HepG2 (cell line): ENCODE measurements at regions not wholly inside any gene's neighbourhood (a gene's known extent, or its start where the extent isn't known, plus 50 kb on each side); places are given as distances from the start of the nearest gene placed in this dataset.

ENCODE experiments used
- ATAC-seq: fragments of 200-7000 bp; cut with Tn5 transposase; 3 replicates; pipeline ENCODE4 v1.9.1; 2020; ENCODE audit warnings: mild to moderate bottlenecking, moderate library complexity
- BruUV-seq: library from RNA; stranded (reverse); fragments of 400-500 nt; replicated peaks from 2 replicates; lab custom pipeline; 2021; lab: Mats Ljungman, UMichigan
- CTCF ChIA-PET: fragments of 300-600 bp; formaldehyde crosslinking; extraction: SDS; loops from one replicate; lab custom pipeline; 2021; ENCODE audit warnings: low total read pairs, inconsistent platforms, low intra/inter-chr PET ratio; lab: Yijun Ruan, JAX
- POLR2A ChIA-PET: fragments of 350-600 bp; sonication (Branson Sonifier 250); formaldehyde crosslinking; loops from one replicate; lab custom pipeline; 2020; ENCODE audit warnings: antibody characterized with exemption, inconsistent platforms; lab: Yijun Ruan, JAX
- DNase-seq: peaks from one replicate; pipeline ENCODE4 v3.0.0-alpha.2; 2015; ENCODE audit warnings: low spot score
- FAIRE-seq: peaks from 3 replicates; lab custom pipeline; 2011; peaks lifted over from hg19 to GRCh38; lab: Jason Lieb, UNC
- H2AFZ ChIP-seq: one replicate; pipeline ENCODE4 v1.6.1; 2011; ENCODE audit warnings: low read length, inconsistent platforms
- H3K27ac ChIP-seq: fragments of 300-600 bp; 3 replicates; pipeline ENCODE4 v1.8.0; 2011; ENCODE audit warnings: mixed run types, mild to moderate bottlenecking, mixed read lengths, low read length, inconsistent platforms; ENCODE audit not compliant: insufficient read depth; ENCODE audit errors: extremely low read length
- H3K27me3 ChIP-seq, 2 experiments: fragments of 200-600 bp in 1 of 2; 2 replicates in 1 of 2; 3 replicates in 1 of 2; pipeline versions ENCODE4 v1.6.0 to v1.8.0; 2011; ENCODE audit warnings: low read length in 2 of 2, mild to moderate bottlenecking in 2 of 2, moderate library complexity in 2 of 2, inconsistent platforms in 1 of 2; ENCODE audit not compliant: insufficient read depth in 2 of 2, control insufficient read depth in 1 of 2
- H3K36me3 ChIP-seq, 2 experiments: fragments of 200-600 bp in 1 of 2; replicated peaks in 1 of 2; 2 replicates in 1 of 2; 3 replicates in 1 of 2; pipeline versions ENCODE4 v1.5.1 to v1.8.0; 2011; ENCODE audit warnings: low read length in 2 of 2, inconsistent platforms in 1 of 2; ENCODE audit not compliant: insufficient read depth in 2 of 2, control insufficient read depth in 1 of 2
- H3K4me1 ChIP-seq: 2 replicates; pipeline ENCODE4 v1.5.1; 2012; ENCODE audit warnings: low read length, inconsistent platforms; ENCODE audit not compliant: insufficient read depth
- H3K4me2 ChIP-seq: 2 replicates; pipeline ENCODE4 v1.6.0; 2011; ENCODE audit warnings: low read depth, low read length, inconsistent platforms
- H3K4me3 ChIP-seq, 3 experiments: fragments of 200-600 bp in 1 of 3; sonication (generic), shearing (Covaris generic) in 1 of 3; replicated peaks in 1 of 3; 2 replicates each; pipeline ENCODE4 v1.5.1; 2011 to 2016; ENCODE audit warnings: low read length in 3 of 3, inconsistent platforms in 2 of 3, low read depth in 2 of 3, mild to moderate bottlenecking in 2 of 3, control low read depth in 1 of 3, mixed read lengths in 1 of 3; ENCODE audit not compliant: insufficient read depth in 1 of 3
- H3K79me2 ChIP-seq: one replicate; pipeline ENCODE4 v1.6.1; 2011; ENCODE audit warnings: low read length, inconsistent platforms; ENCODE audit not compliant: insufficient read depth
- H3K9ac ChIP-seq: 2 replicates; pipeline ENCODE4 v1.6.0; 2011; ENCODE audit warnings: mild to moderate bottlenecking, low read depth, low read length, inconsistent platforms; ENCODE audit not compliant: insufficient read depth
- H3K9me3 ChIP-seq: 2 replicates; pipeline ENCODE4 v1.5.1; 2012; ENCODE audit warnings: mild to moderate bottlenecking, low read length
- H4K20me1 ChIP-seq: 2 replicates; pipeline ENCODE4 v1.6.0; 2011; ENCODE audit warnings: inconsistent platforms, mild to moderate bottlenecking, low read length, moderate library complexity; ENCODE audit not compliant: insufficient read depth
- HES4 ChIP-seq: sonication (generic); formaldehyde crosslinking; IDR thresholded peaks from 2 replicates; pipeline ENCODE4 v1.9.0; 2021; ENCODE audit warnings: mild to moderate bottlenecking, missing genetic modification reagents, borderline replicate concordance
- KMT2B ChIP-seq: IDR thresholded peaks from 2 replicates; pipeline ENCODE4 v1.6.1; 2016; ENCODE audit warnings: missing genetic modification reagents, missing compliant biosample characterization
- THAP11 ChIP-seq: IDR thresholded peaks from 2 replicates; pipeline ENCODE4 v1.6.1; 2016; ENCODE audit warnings: missing biosample characterization, missing genetic modification reagents
- ZNF274 ChIP-seq: sonication (generic); formaldehyde crosslinking; IDR thresholded peaks from 2 replicates; pipeline ENCODE4 v1.5.1; 2020; ENCODE audit warnings: mild to moderate bottlenecking, missing genetic modification reagents
- ZNF275 ChIP-seq: sonication (generic); formaldehyde crosslinking; IDR thresholded peaks from 2 replicates; pipeline ENCODE4 v1.8.0; 2022; ENCODE audit warnings: missing genetic modification reagents, mild to moderate bottlenecking, inconsistent platforms, borderline replicate concordance
- WGBS: methylation state at CpG from one replicate; pipeline ENCODE4 v1.1.6; 2017; ENCODE audit warnings: low lambda C conversion rate; 5-methylcytosine and 5-hydroxymethylcytosine counted together
- in situ Hi-C: cut with HindIII; loops from 2 replicates; pipeline ENCODE4 v1.10.0; 2017; ENCODE audit warnings: low pct_unique_long_range_greater_than_20kb; ENCODE audit not compliant: extremely low pct_ligation_motif_present
- intact Hi-C: fragments of 100-400 bp; cut with micrococcal nuclease; formaldehyde crosslinking; loops from one replicate; pipeline ENCODE4 v1.10.0; 2022; ENCODE audit not compliant: unreplicated experiment
- TF ChIP-seq, protein P1 (sequence below): sonication (generic); formaldehyde crosslinking; IDR thresholded peaks from 2 replicates; pipeline ENCODE4 v1.5.1; 2020; ENCODE audit warnings: mild to moderate bottlenecking, moderate library complexity, missing genetic modification reagents

- TF ChIP-seq ZNF275 (CRISPR knock-in tag): no peak
- intact Hi-C loops: no loop called here
- POLR2A ChIA-PET: no interaction called here
- H3K4me3 ChIP-seq: no peak overlapping the region
- no peaks in the 10 kb centered on the region for H3K79me2 ChIP-seq
- H2AFZ ChIP-seq: no peak overlapping the region
- peaks cover 93% of the 10 kb centered on the region for H3K9me3 ChIP-seq
- no peaks in the 10 kb centered on the region for H3K36me3 ChIP-seq
- ATAC-seq (no peak), DNase-seq (no peak), FAIRE-seq (no peak)
- WGBS: 18% methylated on average over 2 of the region's 2 CpGs
- no peak overlapping the region for H3K4me2 ChIP-seq
- H3K9ac ChIP-seq: no peak overlapping the region
- no peaks in the 10 kb centered on the region for H4K20me1 ChIP-seq
- H3K27me3 ChIP-seq: no peaks in the 10 kb centered on the region
- in situ Hi-C loops: no loop called here
- CTCF ChIA-PET: no interaction called here
- no TSS peak for BruUV-seq
- no peak overlapping the region for H3K27ac ChIP-seq
- no peaks in the 10 kb centered on the region for H3K4me1 ChIP-seq
These were observed 514.2 kb downstream of the TXNL1 start for GRCh38 chr18:56124186-56124585.

DNA sequence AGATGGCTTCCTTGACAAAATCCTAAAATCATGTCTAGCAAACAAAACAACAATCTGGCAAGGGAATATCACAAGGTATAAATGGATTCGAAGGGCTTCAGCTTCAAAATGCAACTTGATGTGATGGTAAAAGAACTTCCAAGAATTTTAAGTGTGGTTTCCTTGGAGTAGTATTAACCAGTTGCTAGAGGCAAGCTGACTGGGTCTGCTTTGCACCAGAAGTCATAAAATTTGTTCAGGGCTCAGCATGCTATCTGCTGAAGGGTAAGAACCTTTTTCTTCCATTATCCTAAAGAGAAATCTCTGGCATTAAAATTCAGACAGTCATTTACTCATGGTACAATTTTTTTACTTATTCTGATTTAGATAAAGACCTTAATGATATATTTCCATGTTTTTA lies 516.7 kb downstream of the TXNL1 start:
- Histone ChIP-seq H3K79me2 (no peaks in the 10 kb centered on the region), H3K9ac (no peak overlapping the region), H3K4me3 (no peak overlapping the region), H3K9me3 (peaks cover 94% of the 10 kb centered on the region), H3K27ac (no peak overlapping the region), H4K20me1 (no peaks in the 10 kb centered on the region), H3K4me1 (no peaks in the 10 kb centered on the region), H2AFZ (no peak overlapping the region), H3K36me3 (no peaks in the 10 kb centered on the region), H3K4me2 (no peak overlapping the region), H3K27me3 (no peaks in the 10 kb centered on the region)
- ATAC-seq (no peak), FAIRE-seq (no peak), DNase-seq (no peak)
- ChIA-PET CTCF (no interaction called here), POLR2A (no interaction called here)
- 0% methylated on average over 1 of the region's 1 CpG for WGBS
- BruUV-seq: no TSS peak
- in situ Hi-C loops (no loop called here), intact Hi-C loops (no loop called here)
- TF ChIP-seq, protein P1, sequence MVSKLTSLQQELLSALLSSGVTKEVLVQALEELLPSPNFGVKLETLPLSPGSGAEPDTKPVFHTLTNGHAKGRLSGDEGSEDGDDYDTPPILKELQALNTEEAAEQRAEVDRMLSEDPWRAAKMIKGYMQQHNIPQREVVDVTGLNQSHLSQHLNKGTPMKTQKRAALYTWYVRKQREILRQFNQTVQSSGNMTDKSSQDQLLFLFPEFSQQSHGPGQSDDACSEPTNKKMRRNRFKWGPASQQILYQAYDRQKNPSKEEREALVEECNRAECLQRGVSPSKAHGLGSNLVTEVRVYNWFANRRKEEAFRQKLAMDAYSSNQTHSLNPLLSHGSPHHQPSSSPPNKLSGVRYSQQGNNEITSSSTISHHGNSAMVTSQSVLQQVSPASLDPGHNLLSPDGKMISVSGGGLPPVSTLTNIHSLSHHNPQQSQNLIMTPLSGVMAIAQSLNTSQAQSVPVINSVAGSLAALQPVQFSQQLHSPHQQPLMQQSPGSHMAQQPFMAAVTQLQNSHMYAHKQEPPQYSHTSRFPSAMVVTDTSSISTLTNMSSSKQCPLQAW (CRISPR knock-in tag): no peak
- TF ChIP-seq ZNF274 (CRISPR knock-in tag) (no peak), KMT2B (no peak), THAP11 (CRISPR knock-in tag) (no peak), HES4 (CRISPR knock-in tag) (no peak)
